MCF 10A (cell line): ENCODE measurements at regions not wholly inside any gene's neighbourhood (a gene's known extent, or its start where the extent isn't known, plus 50 kb on each side); places are given as distances from the start of the nearest gene placed in this dataset.

Experiments used
- BruUV-seq: library from RNA; stranded (reverse); fragments of 400-500 nt; replicated peaks from 2 replicates; lab custom pipeline; 2021; lab: Mats Ljungman, UMichigan
- CTCF ChIA-PET: fragments of 300-600 bp; sonication (Branson Sonifier 250); formaldehyde crosslinking; extraction: SDS; loops from one replicate; lab custom pipeline; 2021; ENCODE audit warnings: antibody characterized with exemption, inconsistent platforms; lab: Yijun Ruan, JAX
- POLR2A ChIA-PET: fragments of 300-600, 350-650 bp; sonication (Branson Sonifier 250); formaldehyde crosslinking; extraction: SDS; loops from one replicate; lab custom pipeline; 2020; ENCODE audit warnings: antibody characterized with exemption, inconsistent platforms; lab: Yijun Ruan, JAX
- DNase-seq: peaks from one replicate; pipeline ENCODE4 v3.0.0-alpha.2; 2018; ENCODE audit not compliant: unreplicated experiment
- H3K27ac Mint-ChIP-seq: one replicate; pipeline ENCODE4 v1.8.0; 2022; ENCODE audit warnings: mild to moderate bottlenecking, low read depth, mixed read lengths; ENCODE audit not compliant: unreplicated experiment
- H3K27me3 Mint-ChIP-seq: one replicate; pipeline ENCODE4 v1.8.0; 2022; ENCODE audit warnings: mixed read lengths; ENCODE audit not compliant: insufficient read depth, unreplicated experiment
- H3K36me3 Mint-ChIP-seq: one replicate; pipeline ENCODE4 v1.8.0; 2022; ENCODE audit warnings: mild to moderate bottlenecking, moderate library complexity, mixed read lengths; ENCODE audit not compliant: insufficient read depth, unreplicated experiment
- H3K4me1 Mint-ChIP-seq: one replicate; pipeline ENCODE4 v1.8.0; 2022; ENCODE audit warnings: mixed read lengths; ENCODE audit not compliant: insufficient read depth, unreplicated experiment
- H3K4me3 Mint-ChIP-seq: one replicate; pipeline ENCODE4 v1.8.0; 2022; ENCODE audit warnings: mild to moderate bottlenecking, moderate library complexity, mixed read lengths; ENCODE audit not compliant: unreplicated experiment
- H3K9me3 Mint-ChIP-seq: one replicate; pipeline ENCODE4 v1.8.0; 2022; ENCODE audit warnings: mixed read lengths; ENCODE audit not compliant: unreplicated experiment
- intact Hi-C: fragments of 100-400 bp; cut with micrococcal nuclease; formaldehyde crosslinking; loops from 2 replicates; pipeline ENCODE4 v1.14.1; 2022
- TF ChIP-seq, protein P1 (sequence below): fragments of 200-600 bp; IDR thresholded peaks from one replicate; pipeline ENCODE4 v1.8.0; 2022; ENCODE audit warnings: antibody characterized with exemption, mild to moderate bottlenecking; ENCODE audit not compliant: unreplicated experiment

- intact Hi-C loops = no loop called here
- H3K4me1 Mint-ChIP-seq = no peaks in the 10 kb centered on the region
- H3K27me3 Mint-ChIP-seq = peaks cover 17% of the 10 kb centered on the region
- no peaks in the 10 kb centered on the region for H3K9me3 Mint-ChIP-seq
- DNase-seq = peak; percentile 81
- peak overlapping the region; percentile 55 for H3K27ac Mint-ChIP-seq
- TF ChIP-seq, protein P1, sequence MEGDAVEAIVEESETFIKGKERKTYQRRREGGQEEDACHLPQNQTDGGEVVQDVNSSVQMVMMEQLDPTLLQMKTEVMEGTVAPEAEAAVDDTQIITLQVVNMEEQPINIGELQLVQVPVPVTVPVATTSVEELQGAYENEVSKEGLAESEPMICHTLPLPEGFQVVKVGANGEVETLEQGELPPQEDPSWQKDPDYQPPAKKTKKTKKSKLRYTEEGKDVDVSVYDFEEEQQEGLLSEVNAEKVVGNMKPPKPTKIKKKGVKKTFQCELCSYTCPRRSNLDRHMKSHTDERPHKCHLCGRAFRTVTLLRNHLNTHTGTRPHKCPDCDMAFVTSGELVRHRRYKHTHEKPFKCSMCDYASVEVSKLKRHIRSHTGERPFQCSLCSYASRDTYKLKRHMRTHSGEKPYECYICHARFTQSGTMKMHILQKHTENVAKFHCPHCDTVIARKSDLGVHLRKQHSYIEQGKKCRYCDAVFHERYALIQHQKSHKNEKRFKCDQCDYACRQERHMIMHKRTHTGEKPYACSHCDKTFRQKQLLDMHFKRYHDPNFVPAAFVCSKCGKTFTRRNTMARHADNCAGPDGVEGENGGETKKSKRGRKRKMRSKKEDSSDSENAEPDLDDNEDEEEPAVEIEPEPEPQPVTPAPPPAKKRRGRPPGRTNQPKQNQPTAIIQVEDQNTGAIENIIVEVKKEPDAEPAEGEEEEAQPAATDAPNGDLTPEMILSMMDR = no peak
- H3K36me3 Mint-ChIP-seq = no peaks in the 10 kb centered on the region
- CTCF ChIA-PET = interaction anchor here (0.6 to 2.6 kb wide), 2 partner anchors 25 to 911 kb away, joined by 3 to 10 read pairs; no protein-coding TSS in a partner anchor
- no peak overlapping the region for H3K4me3 Mint-ChIP-seq
- POLR2A ChIA-PET = interaction anchor here (0.8 to 1.6 kb wide), 2 partner anchors 9 to 75 kb away, joined by 4 read pairs; no protein-coding TSS in a partner anchor
- BruUV-seq = no TSS peak
These were observed 82.8 kb upstream of the TCEAL2 start for GRCh38 chrX:102042372-102043325.

DNA sequence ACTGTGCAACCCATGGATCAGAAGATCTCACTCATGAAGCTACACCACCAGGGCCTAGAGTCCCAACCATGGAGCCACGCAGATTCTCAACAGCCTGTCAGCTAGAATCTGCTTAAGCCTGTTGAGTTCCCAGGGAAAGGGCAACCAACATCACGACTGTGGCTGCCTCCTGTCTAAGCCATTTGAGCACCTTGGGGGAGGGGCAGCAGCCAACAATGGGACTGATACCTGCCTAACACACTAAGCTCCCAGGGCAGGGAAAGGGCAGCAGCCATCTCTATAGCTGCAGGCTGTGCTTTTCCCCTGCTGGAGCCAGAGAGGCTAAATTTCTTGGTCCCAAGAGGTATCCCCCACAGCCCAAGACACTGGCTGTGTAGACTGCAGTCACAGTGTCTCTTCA, 96.5 kb upstream of the TCEAL2 start:
- H3K4me3 Mint-ChIP-seq = no peak overlapping the region
- H3K9me3 Mint-ChIP-seq = peaks cover 35% of the 10 kb centered on the region
- TF ChIP-seq, protein P1 = no peak

DNA sequence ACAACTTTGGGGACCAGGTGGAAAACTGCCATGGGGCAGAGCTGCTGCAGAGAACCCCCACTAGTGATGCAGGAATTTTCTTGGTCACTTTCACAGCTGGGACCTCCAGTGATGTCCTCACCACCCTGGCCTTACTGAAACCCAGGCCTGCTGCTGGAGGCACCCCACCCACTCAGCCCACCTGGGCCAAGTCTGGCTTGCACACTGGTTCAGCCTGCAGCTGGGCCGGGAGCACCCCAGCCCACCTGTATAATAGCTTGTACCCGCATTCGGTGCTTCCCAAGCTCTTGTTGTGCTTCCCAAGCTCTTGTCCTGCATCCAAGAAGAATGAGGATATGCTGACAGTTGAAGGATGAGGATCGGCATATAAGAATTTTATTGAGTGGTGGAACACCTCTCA, 86.4 kb upstream of the ZMAT1 start:
- Mint-ChIP-seq H3K9me3 (peaks cover 17% of the 10 kb centered on the region), H3K4me3 (no peak overlapping the region), H3K27ac (no peak overlapping the region), H3K4me1 (no peaks in the 10 kb centered on the region), H3K27me3 (peaks cover 17% of the 10 kb centered on the region), H3K36me3 (no peaks in the 10 kb centered on the region)
- POLR2A ChIA-PET = no interaction called here
- TF ChIP-seq, protein P1 = no peak
- DNase-seq = no peak
- BruUV-seq = no TSS peak
- CTCF ChIA-PET = interaction anchor here (0.6 kb wide), 1 partner anchor 801 kb away, joined by 3 read pairs; no protein-coding TSS in a partner anchor
- intact Hi-C loops = no loop called here

More for the DNA sequence above, 96.5 kb upstream of the TCEAL2 start:
- no TSS peak for BruUV-seq
- no peaks in the 10 kb centered on the region for H3K4me1 Mint-ChIP-seq
- H3K27ac Mint-ChIP-seq = no peak overlapping the region
- no peak for DNase-seq
- POLR2A ChIA-PET = no interaction called here
- H3K27me3 Mint-ChIP-seq = peaks cover 8% of the 10 kb centered on the region
- intact Hi-C loops = no loop called here
- CTCF ChIA-PET = no interaction called here
- H3K36me3 Mint-ChIP-seq = no peaks in the 10 kb centered on the region

- peaks cover 10% of the 10 kb centered on the region for H3K27me3 Mint-ChIP-seq
- no peaks in the 10 kb centered on the region for H3K36me3 Mint-ChIP-seq
- H3K27ac Mint-ChIP-seq = no peak overlapping the region
- intact Hi-C loops = no loop called here
- H3K4me1 Mint-ChIP-seq = no peaks in the 10 kb centered on the region
- ChIA-PET CTCF (no interaction called here), POLR2A (no interaction called here)
- TF ChIP-seq, protein P1 = no peak
- BruUV-seq = no TSS peak
- DNase-seq = no peak
- no peak overlapping the region for H3K4me3 Mint-ChIP-seq
- peaks cover 9% of the 10 kb centered on the region for H3K9me3 Mint-ChIP-seq
These were observed 77.1 kb upstream of the ZMAT1 start for GRCh38 chrX:102008901-102009300.
